ENCODE measurements at regions not wholly inside any gene's neighbourhood (a gene's known extent, or its start where the extent isn't known, plus 50 kb on each side); places are given as distances from the start of the nearest gene placed in this dataset.

- TF ChIP-seq CTCF (IDR thresholded peaks at IDR 0.05; ENCODE audit: insufficient read depth, low read length, poor library complexity, severe bottlenecking), result no peak
- no peak for TF ChIP-seq EZH2phosphoT487 (conservative IDR thresholded peaks at IDR 0.05; ENCODE audit: low read length)
These were observed 1096.4 kb downstream of the TBC1D22A start for GRCh38 chr22:47858773-47859306.
